GM18868 (cell line): ENCODE measurements at regions not wholly inside any gene's neighbourhood (a gene's known extent, or its start where the extent isn't known, plus 50 kb on each side); places are given as distances from the start of the nearest gene placed in this dataset.

Experiments used
- ATAC-seq: cut with Tn5 transposase; IDR thresholded peaks from one replicate; pipeline ENCODE4 v1.9.1; 2021; ENCODE audit warnings: mild to moderate bottlenecking, moderate library complexity; ENCODE audit not compliant: unreplicated experiment

GRCh38 chr4:85376285-85376684, 98.7 kb upstream of the ARHGAP24 start:
- ATAC-seq = no peak

GRCh38 chr4:85381968-85382367, 93.0 kb upstream of the ARHGAP24 start:
- ATAC-seq = no peak

GRCh38 chr4:85391071-85391470, 83.9 kb upstream of the ARHGAP24 start:
- no peak for ATAC-seq

- peak; percentile 85 for ATAC-seq
These were observed 83.2 kb upstream of the ARHGAP24 start for GRCh38 chr4:85391589-85392410.

GRCh38 chr4:85393201-85393600, 81.7 kb upstream of the ARHGAP24 start:
- ATAC-seq = peak; percentile 63

- no peak for ATAC-seq
These were observed 76.7 kb upstream of the ARHGAP24 start for GRCh38 chr4:85398276-85398675.

- ATAC-seq = peak; percentile 89
These were observed 75.7 kb upstream of the ARHGAP24 start for GRCh38 chr4:85399270-85399669.

- no peak for ATAC-seq
These were observed 72.6 kb upstream of the ARHGAP24 start for GRCh38 chr4:85402371-85402770.

GRCh38 chr4:85406185-85406584, 68.8 kb upstream of the ARHGAP24 start:
- no peak for ATAC-seq

GRCh38 chr4:85407546-85407945, 67.4 kb upstream of the ARHGAP24 start:
- ATAC-seq = no peak

- ATAC-seq = no peak
These were observed 66.6 kb upstream of the ARHGAP24 start for GRCh38 chr4:85408301-85408700.

- ATAC-seq = no peak
These were observed 65.7 kb upstream of the ARHGAP24 start for GRCh38 chr4:85409251-85409650.

GRCh38 chr4:85411386-85411785, 63.6 kb upstream of the ARHGAP24 start:
- ATAC-seq = no peak

GRCh38 chr4:85414972-85415371, 60.0 kb upstream of the ARHGAP24 start:
- ATAC-seq = no peak

GRCh38 chr4:85416094-85416493, 58.9 kb upstream of the ARHGAP24 start:
- no peak for ATAC-seq

GRCh38 chr4:85419103-85419502, 55.8 kb upstream of the ARHGAP24 start:
- ATAC-seq = no peak

GRCh38 chr4:85420831-85421230, 54.1 kb upstream of the ARHGAP24 start:
- ATAC-seq = peak; percentile 62

GRCh38 chr4:85423431-85423830, 51.5 kb upstream of the ARHGAP24 start:
- ATAC-seq = peak; percentile 50
